ENCODE measurements at regions not wholly inside any gene's neighbourhood (a gene's known extent, or its start where the extent isn't known, plus 50 kb on each side); places are given as distances from the start of the nearest gene placed in this dataset.

GRCh38 chr10:111267673-111268072, 190.8 kb downstream of the ADRA2A start:
- CTCF ChIA-PET, result no interaction called here
- Histone ChIP-seq H3K9ac (ENCODE audit: control insufficient read depth, insufficient read depth, low read length) (no peak overlapping the region), H3K9me3 (replicated peaks; ENCODE audit: control insufficient read depth, insufficient read depth, low read length) (no peaks in the 10 kb centered on the region), H3K4me2 (ENCODE audit: control insufficient read depth, insufficient read depth) (no peak overlapping the region), H2AFZ (ENCODE audit: control insufficient read depth, low read depth, low read length) (no peak overlapping the region), H3K79me2 (ENCODE audit: control insufficient read depth, insufficient read depth, low read length) (no peaks in the 10 kb centered on the region), H3K4me3 (no peak overlapping the region), H3K36me3 (ENCODE audit: control insufficient read depth in 2 of 2, insufficient read depth in 2 of 2, low read length in 1 of 2) (no peaks in the 10 kb centered on the region), H3K27ac (ENCODE audit: control insufficient read depth, insufficient read depth) (no peak overlapping the region), H4K20me1 (ENCODE audit: control insufficient read depth, insufficient read depth) (no peaks in the 10 kb centered on the region), H3K27me3 (replicated peaks in 1 of 2; ENCODE audit: control insufficient read depth in 2 of 2, insufficient read depth in 2 of 2, low read length in 1 of 2) (no peaks in the 10 kb centered on the region), H3K4me1 (ENCODE audit: control insufficient read depth, insufficient read depth, low read length) (no peaks in the 10 kb centered on the region)
- RAD21 ChIA-PET (ENCODE audit: unreplicated experiment), result no interaction called here
- in situ Hi-C loops (cut with MboI) (no loop called here), intact Hi-C loops (cut with micrococcal nuclease; ENCODE audit: unreplicated experiment) (no loop called here)
- 22% methylated on average over 7 of the region's 7 CpGs for WGBS (ENCODE audit: insufficient coverage, insufficient replicate concordance, low lambda C conversion rate, missing lambda C conversion rate)
- DNase-seq (ENCODE audit: low read depth, low spot score), result no peak
- ATAC-seq, result no peak
- SMC1A ChIA-PET (ENCODE audit: uncharacterized antibody, unreplicated experiment), result interaction anchor here (0.7 kb wide), 1 partner anchor 107 kb away, joined by 3 read pairs; no protein-coding TSS in a partner anchor
- FAIRE-seq, result no peak
- BruUV-seq (replicated peaks), result no TSS peak
- POLR2A ChIA-PET, result no interaction called here
- TF ChIP-seq KLF5 (IDR thresholded peaks at IDR 0.05; ENCODE audit: partially characterized antibody) (no peak), BMI1 (IDR thresholded peaks at IDR 0.05; ENCODE audit: borderline replicate concordance) (no peak), YY1 (IDR thresholded peaks at IDR 0.05; ENCODE audit: low read depth, low read length) (no peak), ZNF274 (IDR thresholded peaks at IDR 0.05; ENCODE audit: insufficient read depth, insufficient read length) (no peak), ZBTB4 (CRISPR knock-in tag; IDR thresholded peaks at IDR 0.05) (no peak), RCOR1 (conservative IDR thresholded peaks at IDR 0.05; ENCODE audit: low read depth, low read length) (no peak), PAX5 (IDR thresholded peaks at IDR 0.05; ENCODE audit: borderline replicate concordance, low read depth, low read length) (no peak), CTCF (IDR thresholded peaks at IDR 0.05 in 2 of 3, conservative IDR thresholded peaks at IDR 0.05 in 1 of 3; ENCODE audit: control insufficient read depth in 2 of 3, extremely low read depth in 1 of 3, insufficient read depth in 1 of 3, low read depth in 3 of 3, low read length in 3 of 3) (no peak), FOXK2 (IDR thresholded peaks at IDR 0.05) (no peak), CEBPB (IDR thresholded peaks at IDR 0.05; ENCODE audit: borderline replicate concordance in 1 of 2, low read depth in 2 of 2, low read length in 2 of 2) (no peak), IKZF1 (conservative IDR thresholded peaks at IDR 0.05) (no peak), EGR1 (IDR thresholded peaks at IDR 0.05; ENCODE audit: borderline replicate concordance in 1 of 2, low read depth in 2 of 2, low read length in 2 of 2) (no peak), FOS (IDR thresholded peaks at IDR 0.05; ENCODE audit: borderline replicate concordance, extremely low read depth, insufficient read length) (no peak)
- TF ChIP-seq, protein P1, sequence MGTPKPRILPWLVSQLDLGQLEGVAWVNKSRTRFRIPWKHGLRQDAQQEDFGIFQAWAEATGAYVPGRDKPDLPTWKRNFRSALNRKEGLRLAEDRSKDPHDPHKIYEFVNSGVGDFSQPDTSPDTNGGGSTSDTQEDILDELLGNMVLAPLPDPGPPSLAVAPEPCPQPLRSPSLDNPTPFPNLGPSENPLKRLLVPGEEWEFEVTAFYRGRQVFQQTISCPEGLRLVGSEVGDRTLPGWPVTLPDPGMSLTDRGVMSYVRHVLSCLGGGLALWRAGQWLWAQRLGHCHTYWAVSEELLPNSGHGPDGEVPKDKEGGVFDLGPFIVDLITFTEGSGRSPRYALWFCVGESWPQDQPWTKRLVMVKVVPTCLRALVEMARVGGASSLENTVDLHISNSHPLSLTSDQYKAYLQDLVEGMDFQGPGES (IDR thresholded peaks at IDR 0.05), result no peak
- TF ChIP-seq, protein P2, sequence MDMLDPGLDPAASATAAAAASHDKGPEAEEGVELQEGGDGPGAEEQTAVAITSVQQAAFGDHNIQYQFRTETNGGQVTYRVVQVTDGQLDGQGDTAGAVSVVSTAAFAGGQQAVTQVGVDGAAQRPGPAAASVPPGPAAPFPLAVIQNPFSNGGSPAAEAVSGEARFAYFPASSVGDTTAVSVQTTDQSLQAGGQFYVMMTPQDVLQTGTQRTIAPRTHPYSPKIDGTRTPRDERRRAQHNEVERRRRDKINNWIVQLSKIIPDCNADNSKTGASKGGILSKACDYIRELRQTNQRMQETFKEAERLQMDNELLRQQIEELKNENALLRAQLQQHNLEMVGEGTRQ (IDR thresholded peaks at IDR 0.05; ENCODE audit: borderline replicate concordance, low read depth, low read length), result no peak
- TF ChIP-seq, protein P3, sequence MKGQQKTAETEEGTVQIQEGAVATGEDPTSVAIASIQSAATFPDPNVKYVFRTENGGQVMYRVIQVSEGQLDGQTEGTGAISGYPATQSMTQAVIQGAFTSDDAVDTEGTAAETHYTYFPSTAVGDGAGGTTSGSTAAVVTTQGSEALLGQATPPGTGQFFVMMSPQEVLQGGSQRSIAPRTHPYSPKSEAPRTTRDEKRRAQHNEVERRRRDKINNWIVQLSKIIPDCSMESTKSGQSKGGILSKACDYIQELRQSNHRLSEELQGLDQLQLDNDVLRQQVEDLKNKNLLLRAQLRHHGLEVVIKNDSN (IDR thresholded peaks at IDR 0.05; ENCODE audit: borderline replicate concordance, extremely low read length, insufficient read depth, low read depth, low read length), result no peak
